ENCODE measurements at regions not wholly inside any gene's neighbourhood (a gene's known extent, or its start where the extent isn't known, plus 50 kb on each side); places are given as distances from the start of the nearest gene placed in this dataset.

- 93 to 96% (median 95%) methylated on average over 9 to 11 of the region's 11 CpGs for WGBS, 4 donors
- H3K9me3 ChIP-seq: peaks cover 0 to 19% (median 10%) of the 10 kb centered on the region in 12 donors
- intact Hi-C loops (cut with DNase I): no loop called here
- no peak overlapping the region for H3K4me3 ChIP-seq
- H3K4me1 ChIP-seq: peaks cover 0 to 44% (median 12%) of the 10 kb centered on the region in 12 donors
- no peak overlapping the region for H3K27ac ChIP-seq
- H3K36me3 ChIP-seq: peaks cover 0 to 12% (median 0%) of the 10 kb centered on the region in 9 donors
- DNase-seq: peak in 1 of 5 donors; percentile 60
- ATAC-seq: no peak
- H3K27me3 ChIP-seq: no peaks in the 10 kb centered on the region
- TF ChIP-seq, protein P1, sequence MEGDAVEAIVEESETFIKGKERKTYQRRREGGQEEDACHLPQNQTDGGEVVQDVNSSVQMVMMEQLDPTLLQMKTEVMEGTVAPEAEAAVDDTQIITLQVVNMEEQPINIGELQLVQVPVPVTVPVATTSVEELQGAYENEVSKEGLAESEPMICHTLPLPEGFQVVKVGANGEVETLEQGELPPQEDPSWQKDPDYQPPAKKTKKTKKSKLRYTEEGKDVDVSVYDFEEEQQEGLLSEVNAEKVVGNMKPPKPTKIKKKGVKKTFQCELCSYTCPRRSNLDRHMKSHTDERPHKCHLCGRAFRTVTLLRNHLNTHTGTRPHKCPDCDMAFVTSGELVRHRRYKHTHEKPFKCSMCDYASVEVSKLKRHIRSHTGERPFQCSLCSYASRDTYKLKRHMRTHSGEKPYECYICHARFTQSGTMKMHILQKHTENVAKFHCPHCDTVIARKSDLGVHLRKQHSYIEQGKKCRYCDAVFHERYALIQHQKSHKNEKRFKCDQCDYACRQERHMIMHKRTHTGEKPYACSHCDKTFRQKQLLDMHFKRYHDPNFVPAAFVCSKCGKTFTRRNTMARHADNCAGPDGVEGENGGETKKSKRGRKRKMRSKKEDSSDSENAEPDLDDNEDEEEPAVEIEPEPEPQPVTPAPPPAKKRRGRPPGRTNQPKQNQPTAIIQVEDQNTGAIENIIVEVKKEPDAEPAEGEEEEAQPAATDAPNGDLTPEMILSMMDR (IDR thresholded peaks at IDR 0.05): no peak
- TF ChIP-seq POLR2A (IDR thresholded peaks at IDR 0.05): no peak
Measured at GRCh38 chr16:85182286-85182685, 70.0 kb upstream of the CIBAR2 start.

DNA sequence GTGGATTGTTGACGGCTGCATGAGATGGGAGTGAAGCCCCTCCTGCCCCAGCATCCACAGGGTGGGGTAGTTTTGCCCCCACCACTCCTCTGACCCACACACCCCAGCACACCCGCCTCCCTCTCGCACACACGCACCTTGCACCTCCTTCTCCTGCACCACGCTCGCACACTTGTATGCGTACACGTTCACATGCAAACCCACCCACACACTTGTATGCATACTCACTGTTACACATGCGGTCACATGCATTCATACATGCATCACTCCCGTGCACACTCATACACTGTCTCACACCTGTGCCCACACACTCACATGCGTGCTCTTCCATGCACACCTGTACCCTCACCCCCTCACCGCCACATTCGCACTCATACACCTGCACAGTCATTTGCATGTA lies 70.5 kb upstream of the CIBAR2 start:
- H3K27ac ChIP-seq: no peak overlapping the region
- DNase-seq (peak in 1 of 5 donors; percentile 23), ATAC-seq (no peak)
- WGBS, 4 donors: 95 to 98% (median 97%) methylated on average over 13 of the region's 13 CpGs
- no peak overlapping the region for H3K4me3 ChIP-seq
- TF ChIP-seq, protein P1 (IDR thresholded peaks at IDR 0.05): no peak
- no peak for TF ChIP-seq POLR2A (IDR thresholded peaks at IDR 0.05)
- intact Hi-C loops (cut with DNase I): no loop called here
- H3K4me1 ChIP-seq: peaks cover 0 to 43% (median 10%) of the 10 kb centered on the region in 12 donors
- peaks cover 0 to 19% (median 10%) of the 10 kb centered on the region in 12 donors for H3K9me3 ChIP-seq
- peaks cover 0 to 12% (median 0%) of the 10 kb centered on the region in 9 donors for H3K36me3 ChIP-seq
- no peaks in the 10 kb centered on the region for H3K27me3 ChIP-seq

DNA sequence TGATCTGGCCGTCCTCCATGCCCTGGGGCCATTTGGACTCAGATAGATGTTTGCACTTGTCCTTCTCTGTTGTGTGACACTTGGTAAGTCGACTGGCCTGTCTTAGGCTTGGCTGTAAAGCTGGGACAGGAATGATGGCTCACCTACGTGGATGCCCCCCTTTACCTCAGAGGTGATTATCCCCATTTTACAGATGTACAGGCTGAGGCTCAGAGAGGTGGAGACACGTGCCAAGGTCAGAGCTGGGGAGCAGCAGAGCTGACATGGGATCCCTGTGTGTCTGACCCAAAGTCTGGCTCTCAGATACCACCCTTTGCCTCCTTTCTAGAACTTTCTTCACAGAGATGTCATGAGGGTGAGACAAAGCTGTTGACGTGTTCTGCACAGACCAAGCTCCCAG lies 71.3 kb upstream of the CIBAR2 start:
- no peak overlapping the region for H3K4me3 ChIP-seq
- WGBS, 4 donors: 89 to 97% (median 95%) methylated on average over 5 of the region's 5 CpGs
- ATAC-seq (no peak), DNase-seq (no peak)
- no peak overlapping the region for H3K27ac ChIP-seq
- no peak for TF ChIP-seq POLR2A (IDR thresholded peaks at IDR 0.05)
- TF ChIP-seq, protein P1 (IDR thresholded peaks at IDR 0.05): no peak
- peaks cover 0 to 12% (median 0%) of the 10 kb centered on the region in 9 donors for H3K36me3 ChIP-seq
- no peaks in the 10 kb centered on the region for H3K27me3 ChIP-seq
- peaks cover 0 to 19% (median 10%) of the 10 kb centered on the region in 12 donors for H3K9me3 ChIP-seq
- H3K4me1 ChIP-seq: peaks cover 0 to 43% (median 10%) of the 10 kb centered on the region in 12 donors
- intact Hi-C loops (cut with DNase I): no loop called here

DNA sequence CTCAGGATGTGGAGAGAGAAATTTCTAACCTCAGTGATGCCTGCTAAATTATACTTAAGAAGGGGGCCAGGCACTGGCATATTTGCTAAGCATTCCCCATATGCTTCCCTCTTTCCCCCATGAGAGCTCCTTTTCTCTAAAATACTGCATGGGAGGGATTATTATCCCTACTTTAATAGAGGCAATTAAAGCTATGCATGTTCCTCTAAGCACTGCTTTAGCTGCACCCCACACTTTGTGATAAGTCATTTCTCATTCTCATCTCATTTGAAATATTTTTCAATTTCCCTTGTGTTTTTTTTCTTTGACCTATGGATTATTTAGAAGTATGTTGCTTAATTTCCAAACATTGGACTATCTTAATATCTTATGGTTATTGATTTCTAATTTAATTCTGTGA lies 72.1 kb upstream of the CIBAR2 start:
- no peak for ATAC-seq
- Histone ChIP-seq H3K27me3 (no peaks in the 10 kb centered on the region), H3K9me3 (peaks cover 0 to 28% (median 10%) of the 10 kb centered on the region in 12 donors), H3K4me3 (no peak overlapping the region), H3K36me3 (peaks cover 0 to 12% (median 0%) of the 10 kb centered on the region in 9 donors), H3K27ac (no peak overlapping the region), H3K4me1 (peaks cover 0 to 44% (median 10%) of the 10 kb centered on the region in 12 donors)
- DNase-seq: no peak
- TF ChIP-seq POLR2A (IDR thresholded peaks at IDR 0.05): no peak
- TF ChIP-seq, protein P1 (IDR thresholded peaks at IDR 0.05): no peak
- intact Hi-C loops (cut with DNase I): no loop called here

Data from heart left ventricle (tissue), 16 donors.